Lower leg skin (tissue), 4 donors: ENCODE measurements at regions not wholly inside any gene's neighbourhood (a gene's known extent, or its start where the extent isn't known, plus 50 kb on each side); places are given as distances from the start of the nearest gene placed in this dataset.

Experiments used
- DNase-seq, 2 donors: peaks; one replicate each; pipeline ENCODE4 v3.0.0-alpha.2; 2019; ENCODE audit warnings: low spot score in 2 of 2
- H3K4me3 ChIP-seq: fragments of 200-600 bp; sonication (generic); 2 replicates; pipeline ENCODE4 v1.5.1; 2017; ENCODE audit warnings: mild to moderate bottlenecking, low read depth; ENCODE audit not compliant: poor library complexity, severe bottlenecking
- POLR2A ChIP-seq, 2 donors: fragments of 450-650 bp; IDR thresholded peaks; one replicate each; pipeline ENCODE4 v1.6.1; 2016 to 2017; ENCODE audit warnings: antibody characterized with exemption in 2 of 2, mild to moderate bottlenecking in 1 of 2, moderate library complexity in 1 of 2
- WGBS, 2 donors: methylation state at CpG; one replicate each; pipeline ENCODE4 v1.1.5; 2018; 5-methylcytosine and 5-hydroxymethylcytosine counted together
- intact Hi-C: fragments of 100-400 bp; cut with DNase I; formaldehyde crosslinking; loops from one replicate; pipeline ENCODE4 v1.15.0; 2023; ENCODE audit warnings: low total_unique reads
- TF ChIP-seq, protein P1 (sequence below), 3 donors: fragments of 450-650 bp; IDR thresholded peaks; one replicate each; pipeline ENCODE4 v1.5.1; 2016; ENCODE audit warnings: antibody characterized with exemption in 3 of 3, mild to moderate bottlenecking in 3 of 3, moderate library complexity in 2 of 3

DNA sequence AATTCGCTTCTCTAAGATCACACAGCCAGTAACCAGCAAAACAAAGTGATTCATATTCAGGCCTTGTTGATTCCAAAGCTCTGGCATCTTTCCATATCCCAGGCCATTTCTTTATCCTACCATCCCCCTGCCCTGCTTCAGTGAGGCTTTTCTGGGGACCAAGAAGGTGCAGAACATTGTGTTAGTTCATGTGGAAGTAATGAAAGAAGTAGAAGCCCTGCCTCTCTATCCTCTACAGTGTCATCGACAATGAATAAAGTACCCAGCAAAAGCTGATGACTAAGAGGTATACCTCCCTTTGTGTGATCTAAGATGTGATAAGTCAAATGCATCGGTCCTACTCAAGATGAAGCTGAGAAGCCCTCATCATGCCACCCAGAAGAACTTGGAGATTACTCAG lies 383.2 kb downstream of the BCL11A start:
- no peak for TF ChIP-seq POLR2A (IDR thresholded peaks at IDR 0.05)
- TF ChIP-seq, protein P1, sequence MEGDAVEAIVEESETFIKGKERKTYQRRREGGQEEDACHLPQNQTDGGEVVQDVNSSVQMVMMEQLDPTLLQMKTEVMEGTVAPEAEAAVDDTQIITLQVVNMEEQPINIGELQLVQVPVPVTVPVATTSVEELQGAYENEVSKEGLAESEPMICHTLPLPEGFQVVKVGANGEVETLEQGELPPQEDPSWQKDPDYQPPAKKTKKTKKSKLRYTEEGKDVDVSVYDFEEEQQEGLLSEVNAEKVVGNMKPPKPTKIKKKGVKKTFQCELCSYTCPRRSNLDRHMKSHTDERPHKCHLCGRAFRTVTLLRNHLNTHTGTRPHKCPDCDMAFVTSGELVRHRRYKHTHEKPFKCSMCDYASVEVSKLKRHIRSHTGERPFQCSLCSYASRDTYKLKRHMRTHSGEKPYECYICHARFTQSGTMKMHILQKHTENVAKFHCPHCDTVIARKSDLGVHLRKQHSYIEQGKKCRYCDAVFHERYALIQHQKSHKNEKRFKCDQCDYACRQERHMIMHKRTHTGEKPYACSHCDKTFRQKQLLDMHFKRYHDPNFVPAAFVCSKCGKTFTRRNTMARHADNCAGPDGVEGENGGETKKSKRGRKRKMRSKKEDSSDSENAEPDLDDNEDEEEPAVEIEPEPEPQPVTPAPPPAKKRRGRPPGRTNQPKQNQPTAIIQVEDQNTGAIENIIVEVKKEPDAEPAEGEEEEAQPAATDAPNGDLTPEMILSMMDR (IDR thresholded peaks at IDR 0.05): no peak
- intact Hi-C loops: no loop called here
- DNase-seq: no peak
- WGBS, 2 donors: 82 to 84% methylated on average over 3 of the region's 3 CpGs
- H3K4me3 ChIP-seq: no peak overlapping the region

DNA sequence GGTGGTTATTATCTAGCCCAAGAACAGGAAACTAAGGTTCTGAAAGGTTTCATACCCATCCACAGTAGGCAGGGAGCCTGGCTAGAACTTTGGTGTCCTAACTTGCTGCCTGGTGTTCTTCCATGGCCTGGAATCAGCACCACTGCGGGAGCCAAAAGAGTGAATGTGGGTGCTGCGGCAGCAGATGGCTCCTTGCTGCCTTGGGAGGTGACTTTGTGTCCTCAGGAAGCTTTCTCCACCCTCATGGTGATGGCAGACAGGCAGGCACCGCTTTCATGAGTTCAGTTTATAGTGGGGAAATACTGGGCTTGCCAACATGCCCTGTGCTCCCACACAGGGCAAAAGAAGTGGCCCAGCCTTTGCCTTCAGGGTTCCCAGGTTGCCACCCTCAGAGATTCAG lies 385.2 kb downstream of the BCL11A start:
- intact Hi-C loops: no loop called here
- no peak overlapping the region for H3K4me3 ChIP-seq
- TF ChIP-seq, protein P1 (IDR thresholded peaks at IDR 0.05): no peak
- TF ChIP-seq POLR2A (IDR thresholded peaks at IDR 0.05): no peak
- 42 to 70% methylated on average over 3 of the region's 3 CpGs for WGBS, 2 donors
- DNase-seq: no peak

DNA sequence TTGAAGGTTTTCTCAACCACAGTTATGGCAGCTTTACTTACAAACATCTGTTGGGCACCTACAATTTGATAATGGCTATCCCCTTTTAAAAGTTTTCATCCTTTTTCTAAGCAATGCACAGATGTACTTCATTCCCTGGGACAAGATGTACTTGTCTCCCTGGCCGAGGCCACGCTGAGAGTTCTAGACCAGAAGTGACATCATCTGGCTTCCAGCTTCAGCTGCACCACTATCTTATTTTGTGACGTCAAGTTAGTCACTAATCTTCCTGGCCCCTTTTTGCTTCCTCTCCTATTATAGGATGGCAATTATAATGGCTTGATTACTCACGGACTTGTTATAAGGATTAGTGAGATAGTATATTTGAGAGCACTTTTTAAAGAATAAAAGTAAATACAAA lies 386.4 kb downstream of the BCL11A start:
- no peak overlapping the region for H3K4me3 ChIP-seq
- WGBS, 2 donors: 78 to 86% methylated on average over 4 of the region's 4 CpGs
- TF ChIP-seq POLR2A (IDR thresholded peaks at IDR 0.05): no peak
- TF ChIP-seq, protein P1 (IDR thresholded peaks at IDR 0.05): no peak
- intact Hi-C loops: no loop called here
- no peak for DNase-seq

DNA sequence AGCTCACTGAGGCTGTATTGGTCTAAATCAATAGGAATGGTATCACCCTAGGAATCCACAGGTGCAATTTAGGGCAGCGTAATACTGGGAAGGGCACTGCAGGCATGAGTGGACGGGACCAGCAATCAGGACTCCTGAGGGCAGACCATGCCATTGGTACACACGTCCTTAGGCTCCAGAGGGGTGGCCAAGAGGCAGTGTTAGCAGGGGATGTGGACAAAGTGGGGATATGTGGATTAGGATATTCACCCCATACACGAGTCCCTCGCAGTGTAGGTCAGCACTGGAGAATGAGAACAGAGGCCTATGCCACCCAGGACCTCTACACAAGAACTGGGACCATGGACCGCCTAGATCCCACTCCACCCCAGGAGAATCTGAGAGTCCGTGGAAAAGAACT lies 389.8 kb downstream of the BCL11A start:
- intact Hi-C loops: no loop called here
- DNase-seq: no peak
- H3K4me3 ChIP-seq: no peak overlapping the region
- 92 to 96% methylated on average over 7 of the region's 7 CpGs for WGBS, 2 donors
- no peak for TF ChIP-seq POLR2A (IDR thresholded peaks at IDR 0.05)
- TF ChIP-seq, protein P1 (IDR thresholded peaks at IDR 0.05): no peak

DNA sequence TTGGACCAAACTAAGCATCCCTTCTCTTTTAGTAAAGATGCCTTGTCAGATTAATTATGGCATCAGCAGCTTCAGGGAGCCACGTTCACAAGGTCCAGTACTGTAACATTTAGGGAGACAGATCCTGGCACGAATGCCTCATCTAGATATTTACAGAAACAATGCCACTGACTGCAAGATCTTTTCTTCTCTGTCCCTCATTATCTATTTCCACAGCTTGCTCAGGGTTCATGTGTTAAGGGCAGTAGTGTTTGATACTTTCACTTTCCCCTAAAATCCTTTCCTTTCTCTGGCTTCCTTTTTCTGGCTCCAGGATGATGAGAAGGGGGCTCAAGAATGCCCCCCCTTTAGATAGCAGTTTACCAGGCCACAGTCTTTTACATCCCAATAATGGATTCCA lies 393.9 kb downstream of the BCL11A start:
- TF ChIP-seq, protein P1 (IDR thresholded peaks at IDR 0.05): no peak
- no peak for TF ChIP-seq POLR2A (IDR thresholded peaks at IDR 0.05)
- intact Hi-C loops: no loop called here
- H3K4me3 ChIP-seq: no peak overlapping the region

DNA sequence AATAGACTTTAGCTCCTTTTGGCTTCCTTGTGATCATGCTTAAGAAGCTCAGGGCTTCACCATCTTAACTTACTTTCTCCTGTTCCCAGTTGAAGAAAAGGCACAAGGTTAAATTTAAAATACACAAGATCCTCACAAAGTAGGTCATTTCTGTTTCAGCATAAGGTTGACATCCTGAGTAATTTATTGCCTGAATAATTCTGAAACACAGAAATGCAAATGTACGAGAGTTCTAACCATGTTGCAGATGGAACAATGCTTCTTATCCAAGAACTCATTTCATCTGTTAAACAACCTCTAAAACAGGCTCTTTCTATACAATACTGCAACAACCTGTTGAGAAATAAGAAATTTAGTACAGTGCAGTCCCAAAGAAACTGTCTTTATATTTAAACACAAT lies 395.2 kb downstream of the BCL11A start:
- TF ChIP-seq, protein P1 (IDR thresholded peaks at IDR 0.05): no peak
- no peak for TF ChIP-seq POLR2A (IDR thresholded peaks at IDR 0.05)
- DNase-seq: no peak
- 45 to 54% methylated on average over 1 of the region's 1 CpG for WGBS, 2 donors
- no peak overlapping the region for H3K4me3 ChIP-seq
- intact Hi-C loops: no loop called here

More for the DNA sequence above, 393.9 kb downstream of the BCL11A start:
- no peak for DNase-seq
- WGBS, 2 donors: 47 to 54% methylated on average over 2 of the region's 2 CpGs
